ENCODE measurements at regions not wholly inside any gene's neighbourhood (a gene's known extent, or its start where the extent isn't known, plus 50 kb on each side); places are given as distances from the start of the nearest gene placed in this dataset.

- no TSS peak for BruUV-seq (replicated peaks)
Observed at GRCh38 chr11:91913407-91913806, 311.2 kb upstream of the FAT3 start.

GRCh38 chr11:91912322-91912721 is 312.3 kb upstream of the FAT3 start:
- intact Hi-C loops (cut with micrococcal nuclease; ENCODE audit: unreplicated experiment) (no loop called here), in situ Hi-C loops (cut with HindIII; ENCODE audit: low pct_unique_long_range_greater_than_20kb, low sequenced_read_pairs) (no loop called here)
- Histone ChIP-seq H3K9me3 (ENCODE audit: control insufficient read depth, insufficient read depth, low read depth, low read length) (no peaks in the 10 kb centered on the region), H3K4me1 (ENCODE audit: control insufficient read depth, insufficient read depth, low read length) (no peaks in the 10 kb centered on the region), H3K27me3 (ENCODE audit: control insufficient read depth, insufficient read depth, low read length) (no peaks in the 10 kb centered on the region), H3K36me3 (ENCODE audit: control insufficient read depth, insufficient read depth, low read length) (no peaks in the 10 kb centered on the region), H3K27ac (ENCODE audit: low read length) (no peak overlapping the region), H3K4me3 (ENCODE audit: low read depth in 2 of 2, low read length in 2 of 2) (no peak overlapping the region)
- ATAC-seq (no peak), DNase-seq (ENCODE audit: low read depth, low spot score) (no peak)
- ChIA-PET POLR2A (no interaction called here), CTCF (no interaction called here)
- no TSS peak for BruUV-seq (replicated peaks)
- no peak for TF ChIP-seq TCF7L2 (IDR thresholded peaks at IDR 0.05; ENCODE audit: low read depth, low read length)
- TF ChIP-seq CTCF (IDR thresholded peaks at IDR 0.05): no peak
- TF ChIP-seq SIN3A (IDR thresholded peaks at IDR 0.05; ENCODE audit: borderline replicate concordance, insufficient read depth, low read depth, low read length): no peak
- TF ChIP-seq REST (IDR thresholded peaks at IDR 0.05; ENCODE audit: insufficient read depth in 1 of 2, low read depth in 2 of 2, low read length in 1 of 2): no peak
- no peak for TF ChIP-seq POLR2AphosphoS5 (IDR thresholded peaks at IDR 0.05; ENCODE audit: low read depth, low read length)

More at GRCh38 chr11:91913407-91913806, 311.2 kb upstream of the FAT3 start:
- in situ Hi-C loops (cut with HindIII; ENCODE audit: low pct_unique_long_range_greater_than_20kb, low sequenced_read_pairs): no loop called here
- Histone ChIP-seq H3K27me3 (ENCODE audit: control insufficient read depth, insufficient read depth, low read length) (no peaks in the 10 kb centered on the region), H3K9me3 (ENCODE audit: control insufficient read depth, insufficient read depth, low read depth, low read length) (no peaks in the 10 kb centered on the region), H3K27ac (ENCODE audit: low read length) (no peak overlapping the region), H3K4me3 (ENCODE audit: low read depth in 2 of 2, low read length in 2 of 2) (no peak overlapping the region), H3K36me3 (ENCODE audit: control insufficient read depth, insufficient read depth, low read length) (no peaks in the 10 kb centered on the region), H3K4me1 (ENCODE audit: control insufficient read depth, insufficient read depth, low read length) (no peaks in the 10 kb centered on the region)
- intact Hi-C loops (cut with micrococcal nuclease; ENCODE audit: unreplicated experiment): no loop called here
- TF ChIP-seq TCF7L2 (IDR thresholded peaks at IDR 0.05; ENCODE audit: low read depth, low read length) (no peak), CTCF (IDR thresholded peaks at IDR 0.05) (no peak), SIN3A (IDR thresholded peaks at IDR 0.05; ENCODE audit: borderline replicate concordance, insufficient read depth, low read depth, low read length) (no peak), REST (IDR thresholded peaks at IDR 0.05; ENCODE audit: insufficient read depth in 1 of 2, low read depth in 2 of 2, low read length in 1 of 2) (no peak), POLR2AphosphoS5 (IDR thresholded peaks at IDR 0.05; ENCODE audit: low read depth, low read length) (no peak)
- ATAC-seq: no peak
- CTCF ChIA-PET: no interaction called here
- POLR2A ChIA-PET: no interaction called here
- DNase-seq (ENCODE audit: low read depth, low spot score): no peak
